HepG2 (cell line): ENCODE measurements at regions not wholly inside any gene's neighbourhood (a gene's known extent, or its start where the extent isn't known, plus 50 kb on each side); places are given as distances from the start of the nearest gene placed in this dataset.

Source experiments
- CTCF ChIP-seq: sonication (generic); formaldehyde crosslinking; IDR thresholded peaks from 2 replicates; pipeline ENCODE4 v1.5.0; 2020; ENCODE audit warnings: mild to moderate bottlenecking, missing genetic modification reagents, moderate library complexity
- IRF9 ChIP-seq: sonication (generic); formaldehyde crosslinking; IDR thresholded peaks from 2 replicates; pipeline ENCODE4 v1.8.0; 2022; ENCODE audit warnings: missing genetic modification reagents, mild to moderate bottlenecking, borderline replicate concordance
- MXI1 ChIP-seq: IDR thresholded peaks from 3 replicates; pipeline ENCODE4 v1.6.1; 2012; ENCODE audit warnings: low read depth, low read length, inconsistent platforms, borderline replicate concordance
- PATZ1 ChIP-seq: sonication (generic); formaldehyde crosslinking; IDR thresholded peaks from 2 replicates; pipeline ENCODE4 v1.4.0; 2020; ENCODE audit warnings: missing genetic modification reagents
- PHF5A ChIP-seq: IDR thresholded peaks from one replicate; pipeline ENCODE4 v1.6.1; 2018; ENCODE audit warnings: low read depth, missing genetic modification reagents; ENCODE audit not compliant: unreplicated experiment
- TAF15 ChIP-seq: fragments of 200-400 bp; formaldehyde crosslinking; IDR thresholded peaks from one replicate; pipeline ENCODE4 v1.6.1; 2018; ENCODE audit warnings: mild to moderate bottlenecking, low read depth, low read length; ENCODE audit not compliant: poor library complexity, severe bottlenecking
- TARDBP ChIP-seq: sonication (generic); formaldehyde crosslinking; IDR thresholded peaks from 2 replicates; pipeline ENCODE4 v1.8.0; 2022; ENCODE audit warnings: mild to moderate bottlenecking, missing genetic modification reagents
- YY1 ChIP-seq: IDR thresholded peaks from 2 replicates; pipeline ENCODE4 v1.6.1; 2011; ENCODE audit warnings: low read length, low read depth, moderate library complexity, mild to moderate bottlenecking; ENCODE audit not compliant: insufficient read depth, insufficient replicate concordance
- ZBTB14 ChIP-seq: sonication (generic); formaldehyde crosslinking; IDR thresholded peaks from 2 replicates; pipeline ENCODE4 v1.4.0; 2020; ENCODE audit warnings: missing genetic modification reagents
- ZNF317 ChIP-seq: sonication (generic); formaldehyde crosslinking; IDR thresholded peaks from 2 replicates; pipeline ENCODE4 v1.5.0; 2020; ENCODE audit warnings: mild to moderate bottlenecking, missing genetic modification reagents
- ZSCAN29 ChIP-seq: sonication (generic); formaldehyde crosslinking; conservative IDR thresholded peaks from 2 replicates; pipeline ENCODE4 v1.4.0; 2020; ENCODE audit warnings: mild to moderate bottlenecking, missing genetic modification reagents

GRCh38 chr5:51651889-51652288 lies 268.6 kb downstream of the ISL1 start:
- TF ChIP-seq TAF15 (no peak), MXI1 (no peak), PATZ1 (no peak), ZNF317 (CRISPR knock-in tag) (no peak), TARDBP (CRISPR knock-in tag) (no peak), CTCF (no peak), PHF5A (CRISPR knock-in tag) (no peak), IRF9 (no peak), YY1 (no peak), ZBTB14 (no peak), ZSCAN29 (CRISPR knock-in tag) (no peak)
